ENCODE measurements at regions not wholly inside any gene's neighbourhood (a gene's known extent, or its start where the extent isn't known, plus 50 kb on each side); places are given as distances from the start of the nearest gene placed in this dataset.

DNA sequence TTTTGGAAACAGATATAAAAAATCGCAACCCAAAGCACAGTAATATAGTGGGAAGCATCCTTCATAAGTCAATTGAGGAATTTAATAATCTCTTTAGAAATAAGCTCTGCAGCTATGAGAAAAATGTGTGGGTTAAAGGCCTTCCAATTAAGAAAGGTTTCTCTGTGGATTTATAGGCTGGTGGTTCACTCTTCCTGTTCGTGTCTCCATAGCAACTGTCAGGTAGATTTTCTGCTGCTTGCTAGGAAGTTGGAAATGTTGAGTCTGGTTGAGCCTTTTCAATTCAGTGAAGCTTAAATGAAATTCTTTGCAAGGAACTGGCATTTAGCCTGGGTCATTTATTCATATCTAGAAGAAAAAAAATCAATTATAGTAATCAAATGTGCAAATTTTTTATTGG lies 652.8 kb upstream of the CELF2 start:
- no peak for TF ChIP-seq EZH2 (IDR thresholded peaks at IDR 0.05; ENCODE audit: borderline replicate concordance, low read length)
- TF ChIP-seq, protein P1, sequence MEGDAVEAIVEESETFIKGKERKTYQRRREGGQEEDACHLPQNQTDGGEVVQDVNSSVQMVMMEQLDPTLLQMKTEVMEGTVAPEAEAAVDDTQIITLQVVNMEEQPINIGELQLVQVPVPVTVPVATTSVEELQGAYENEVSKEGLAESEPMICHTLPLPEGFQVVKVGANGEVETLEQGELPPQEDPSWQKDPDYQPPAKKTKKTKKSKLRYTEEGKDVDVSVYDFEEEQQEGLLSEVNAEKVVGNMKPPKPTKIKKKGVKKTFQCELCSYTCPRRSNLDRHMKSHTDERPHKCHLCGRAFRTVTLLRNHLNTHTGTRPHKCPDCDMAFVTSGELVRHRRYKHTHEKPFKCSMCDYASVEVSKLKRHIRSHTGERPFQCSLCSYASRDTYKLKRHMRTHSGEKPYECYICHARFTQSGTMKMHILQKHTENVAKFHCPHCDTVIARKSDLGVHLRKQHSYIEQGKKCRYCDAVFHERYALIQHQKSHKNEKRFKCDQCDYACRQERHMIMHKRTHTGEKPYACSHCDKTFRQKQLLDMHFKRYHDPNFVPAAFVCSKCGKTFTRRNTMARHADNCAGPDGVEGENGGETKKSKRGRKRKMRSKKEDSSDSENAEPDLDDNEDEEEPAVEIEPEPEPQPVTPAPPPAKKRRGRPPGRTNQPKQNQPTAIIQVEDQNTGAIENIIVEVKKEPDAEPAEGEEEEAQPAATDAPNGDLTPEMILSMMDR (IDR thresholded peaks at IDR 0.05; ENCODE audit: low read length) = no peak
